ENCODE measurements at regions not wholly inside any gene's neighbourhood (a gene's known extent, or its start where the extent isn't known, plus 50 kb on each side); places are given as distances from the start of the nearest gene placed in this dataset.

GRCh38 chr7:145839814-145840213 lies 276.8 kb upstream of the CNTNAP2 start:
- no peak for TF ChIP-seq POLR2AphosphoS5 (IDR thresholded peaks at IDR 0.05; ENCODE audit: insufficient read depth, low read depth, low read length)
- TF ChIP-seq, protein P1, sequence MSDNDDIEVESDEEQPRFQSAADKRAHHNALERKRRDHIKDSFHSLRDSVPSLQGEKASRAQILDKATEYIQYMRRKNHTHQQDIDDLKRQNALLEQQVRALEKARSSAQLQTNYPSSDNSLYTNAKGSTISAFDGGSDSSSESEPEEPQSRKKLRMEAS (IDR thresholded peaks at IDR 0.05; ENCODE audit: insufficient read depth, insufficient read length) = no peak
- TF ChIP-seq JUN (IDR thresholded peaks at IDR 0.05; ENCODE audit: borderline replicate concordance, insufficient read depth, insufficient read length, low read depth) = no peak
- TF ChIP-seq GATA2 (IDR thresholded peaks at IDR 0.05; ENCODE audit: insufficient read depth, insufficient read length, low read depth, low read length) = no peak
- no peak for TF ChIP-seq EZH2 (IDR thresholded peaks at IDR 0.05; ENCODE audit: borderline replicate concordance, low read depth, low read length, severe bottlenecking)
- TF ChIP-seq FOS (IDR thresholded peaks at IDR 0.05; ENCODE audit: borderline replicate concordance, insufficient read depth, low read length) = no peak
- no peak for TF ChIP-seq POLR2A (IDR thresholded peaks at IDR 0.05; ENCODE audit: low read depth, low read length)
- Histone ChIP-seq H4K20me1 (replicated peaks; ENCODE audit: control insufficient read depth, extremely low read depth, insufficient read depth, low read length) (no peaks in the 10 kb centered on the region), H3K79me2 (ENCODE audit: control insufficient read depth, insufficient read depth, low read length) (no peaks in the 10 kb centered on the region), H3K9me3 (replicated peaks; ENCODE audit: control insufficient read depth, insufficient read depth, low read length) (peaks cover 2% of the 10 kb centered on the region), H3K27me3 (ENCODE audit: control insufficient read depth in 2 of 2, insufficient read depth in 2 of 2, low read length in 2 of 2) (no peaks in the 10 kb centered on the region), H3K9me1 (replicated peaks; ENCODE audit: control insufficient read depth, extremely low read depth, insufficient read depth, low read length) (no peaks in the 10 kb centered on the region), H3K4me2 (ENCODE audit: insufficient read depth, low read length) (no peak overlapping the region), H3K9ac (replicated peaks; ENCODE audit: extremely low read depth, insufficient read depth, low read length) (no peak overlapping the region), H3K36me3 (ENCODE audit: control insufficient read depth in 2 of 2, extremely low read depth in 1 of 2, insufficient read depth in 2 of 2, low read length in 2 of 2) (no peaks in the 10 kb centered on the region), H3K4me1 (ENCODE audit: control insufficient read depth, extremely low read depth, insufficient read depth, low read length) (no peaks in the 10 kb centered on the region), H3K27ac (ENCODE audit: insufficient read depth, low read depth, low read length) (no peak overlapping the region), H2AFZ (ENCODE audit: low read depth, low read length) (no peak overlapping the region), H3K4me3 (replicated peaks in 1 of 3; ENCODE audit: insufficient read depth in 1 of 3, low read depth in 1 of 3, low read length in 3 of 3) (no peak overlapping the region)
- POLR2A ChIA-PET = no interaction called here
- dilution Hi-C loops (cut with MboI; ENCODE audit: extremely low pct_ligation_motif_present, low sequenced_read_pairs) (no loop called here), intact Hi-C loops (cut with micrococcal nuclease) (no loop called here)
- no peak for DNase-seq (ENCODE audit: low read depth, low spot score)
- CTCF ChIA-PET = no interaction called here
- FAIRE-seq = no peak
- BruUV-seq (replicated peaks) = no TSS peak

DNA sequence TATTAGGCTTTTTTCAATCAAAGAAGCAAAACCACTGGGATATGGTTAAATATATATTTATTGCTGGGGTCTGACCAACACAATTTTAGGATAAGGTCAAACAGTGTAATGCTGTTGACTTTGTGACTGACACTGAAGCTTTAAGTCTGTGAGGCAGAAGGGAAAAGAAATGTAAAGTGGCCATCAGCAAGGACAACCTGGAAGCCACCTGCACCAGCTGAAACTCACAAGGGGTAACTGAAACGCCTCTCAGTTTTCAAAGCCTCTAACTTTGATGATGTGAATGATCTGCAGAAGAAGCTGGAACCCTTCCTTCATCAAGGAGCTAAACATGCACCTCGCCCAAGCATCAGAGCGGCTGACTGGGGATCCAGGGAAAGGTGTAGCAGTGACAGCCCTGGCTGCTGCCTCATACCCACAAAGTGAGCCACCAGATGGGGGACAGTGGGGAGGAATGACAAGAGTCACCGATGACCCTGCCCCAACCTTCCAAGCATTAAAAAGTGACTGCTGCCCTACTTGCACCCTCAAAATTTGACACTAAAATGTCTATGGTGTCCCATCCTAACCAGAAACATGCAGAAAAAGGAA lies 284.9 kb upstream of the CNTNAP2 start:
- no TSS peak for BruUV-seq (replicated peaks)
- Histone ChIP-seq H3K4me2 (ENCODE audit: insufficient read depth, low read length) (no peak overlapping the region), H3K4me3 (replicated peaks in 1 of 3; ENCODE audit: insufficient read depth in 1 of 3, low read depth in 1 of 3, low read length in 3 of 3) (no peak overlapping the region), H3K9me1 (replicated peaks; ENCODE audit: control insufficient read depth, extremely low read depth, insufficient read depth, low read length) (no peaks in the 10 kb centered on the region), H3K79me2 (ENCODE audit: control insufficient read depth, insufficient read depth, low read length) (no peaks in the 10 kb centered on the region), H3K27me3 (ENCODE audit: control insufficient read depth in 2 of 2, insufficient read depth in 2 of 2, low read length in 2 of 2) (no peaks in the 10 kb centered on the region), H3K9me3 (replicated peaks; ENCODE audit: control insufficient read depth, insufficient read depth, low read length) (no peaks in the 10 kb centered on the region), H3K9ac (replicated peaks; ENCODE audit: extremely low read depth, insufficient read depth, low read length) (no peak overlapping the region), H3K4me1 (ENCODE audit: control insufficient read depth, extremely low read depth, insufficient read depth, low read length) (no peaks in the 10 kb centered on the region), H2AFZ (ENCODE audit: low read depth, low read length) (no peak overlapping the region), H4K20me1 (replicated peaks; ENCODE audit: control insufficient read depth, extremely low read depth, insufficient read depth, low read length) (no peaks in the 10 kb centered on the region), H3K27ac (ENCODE audit: insufficient read depth, low read depth, low read length) (no peak overlapping the region), H3K36me3 (ENCODE audit: control insufficient read depth in 2 of 2, extremely low read depth in 1 of 2, insufficient read depth in 2 of 2, low read length in 2 of 2) (no peaks in the 10 kb centered on the region)
- ChIA-PET CTCF (interaction anchor here (1.0 kb wide), 1 partner anchor 14 kb away, joined by 3 read pairs; no protein-coding TSS in a partner anchor), POLR2A (no interaction called here)
- intact Hi-C loops (cut with micrococcal nuclease) (no loop called here), dilution Hi-C loops (cut with MboI; ENCODE audit: extremely low pct_ligation_motif_present, low sequenced_read_pairs) (no loop called here)
- DNase-seq (ENCODE audit: low read depth, low spot score) (no peak), FAIRE-seq (no peak)
- TF ChIP-seq JUN (IDR thresholded peaks at IDR 0.05; ENCODE audit: borderline replicate concordance, insufficient read depth, insufficient read length, low read depth) (no peak), POLR2A (IDR thresholded peaks at IDR 0.05; ENCODE audit: low read depth, low read length) (no peak), CTCF (IDR thresholded peaks at IDR 0.05; ENCODE audit: extremely low read depth in 1 of 2, insufficient read depth in 1 of 2, low read depth in 1 of 2, low read length in 2 of 2) (no peak), FOS (IDR thresholded peaks at IDR 0.05; ENCODE audit: borderline replicate concordance, insufficient read depth, low read length) (no peak), MYC (IDR thresholded peaks at IDR 0.05; ENCODE audit: low read depth, low read length) (no peak), GATA2 (IDR thresholded peaks at IDR 0.05; ENCODE audit: insufficient read depth, insufficient read length, low read depth, low read length) (no peak), EZH2 (IDR thresholded peaks at IDR 0.05; ENCODE audit: borderline replicate concordance, low read depth, low read length, severe bottlenecking) (no peak), POLR2AphosphoS5 (IDR thresholded peaks at IDR 0.05; ENCODE audit: insufficient read depth, low read depth, low read length) (no peak)
- TF ChIP-seq, protein P1 (IDR thresholded peaks at IDR 0.05; ENCODE audit: insufficient read depth, insufficient read length) = no peak

All from endothelial cell of umbilical vein (primary cell).